Upper lobe of left lung (tissue), 4 donors: ENCODE measurements at regions not wholly inside any gene's neighbourhood (a gene's known extent, or its start where the extent isn't known, plus 50 kb on each side); places are given as distances from the start of the nearest gene placed in this dataset.

ENCODE experiments used
- EP300 ChIP-seq, 4 donors: sonication (generic); formaldehyde crosslinking; IDR thresholded peaks; one replicate each; pipeline ENCODE4 v1.5.1; 2017; ENCODE audit warnings: antibody characterized with exemption in 4 of 4, control low read depth in 2 of 4
- POLR2A ChIP-seq, 4 donors: fragments of 450-650 bp; IDR thresholded peaks; one replicate each; pipeline ENCODE4 v1.5.1; 2016 to 2017; ENCODE audit warnings: antibody characterized with exemption in 4 of 4, mild to moderate bottlenecking in 2 of 4
- POLR2AphosphoS5 ChIP-seq, 2 donors: sonication (generic); formaldehyde crosslinking; IDR thresholded peaks; one replicate each; pipeline ENCODE4 v1.5.1; 2017; ENCODE audit warnings: antibody characterized with exemption in 2 of 2
- TF ChIP-seq, protein P1 (sequence below), 6 experiments: fragments of 450-650 bp in 4 of 6; fragments of 200-600 bp in 2 of 6; sonication (generic) in 2 of 6; IDR thresholded peaks; one replicate each; pipeline ENCODE4 v1.5.1; 2016 to 2019; ENCODE audit warnings: antibody characterized with exemption in 6 of 6

GRCh38 chr2:6692056-6692455 is 173.7 kb downstream of the CMPK2 start:
- TF ChIP-seq, protein P1, sequence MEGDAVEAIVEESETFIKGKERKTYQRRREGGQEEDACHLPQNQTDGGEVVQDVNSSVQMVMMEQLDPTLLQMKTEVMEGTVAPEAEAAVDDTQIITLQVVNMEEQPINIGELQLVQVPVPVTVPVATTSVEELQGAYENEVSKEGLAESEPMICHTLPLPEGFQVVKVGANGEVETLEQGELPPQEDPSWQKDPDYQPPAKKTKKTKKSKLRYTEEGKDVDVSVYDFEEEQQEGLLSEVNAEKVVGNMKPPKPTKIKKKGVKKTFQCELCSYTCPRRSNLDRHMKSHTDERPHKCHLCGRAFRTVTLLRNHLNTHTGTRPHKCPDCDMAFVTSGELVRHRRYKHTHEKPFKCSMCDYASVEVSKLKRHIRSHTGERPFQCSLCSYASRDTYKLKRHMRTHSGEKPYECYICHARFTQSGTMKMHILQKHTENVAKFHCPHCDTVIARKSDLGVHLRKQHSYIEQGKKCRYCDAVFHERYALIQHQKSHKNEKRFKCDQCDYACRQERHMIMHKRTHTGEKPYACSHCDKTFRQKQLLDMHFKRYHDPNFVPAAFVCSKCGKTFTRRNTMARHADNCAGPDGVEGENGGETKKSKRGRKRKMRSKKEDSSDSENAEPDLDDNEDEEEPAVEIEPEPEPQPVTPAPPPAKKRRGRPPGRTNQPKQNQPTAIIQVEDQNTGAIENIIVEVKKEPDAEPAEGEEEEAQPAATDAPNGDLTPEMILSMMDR (IDR thresholded peaks at IDR 0.05), result no peak
- TF ChIP-seq POLR2AphosphoS5 (IDR thresholded peaks at IDR 0.05) (no peak), EP300 (IDR thresholded peaks at IDR 0.05) (no peak), POLR2A (IDR thresholded peaks at IDR 0.05) (no peak)
